T-helper 2 cell treated with Interferon-gamma antibody and Interleukin-4, amounts not matched to agents 100 ng/mL and 5 ng/mL, for 36 hours (primary cell): ENCODE measurements at regions not wholly inside any gene's neighbourhood (a gene's known extent, or its start where the extent isn't known, plus 50 kb on each side); places are given as distances from the start of the nearest gene placed in this dataset.
"Not testable (repeated sequence)": the region's sequence is repeated elsewhere in the genome, so short reads cannot be mapped to it uniquely, and the experiment has no call there.

ENCODE experiments used
- intact Hi-C: fragments of 100-400 bp; cut with micrococcal nuclease; formaldehyde crosslinking; loops from one replicate; pipeline ENCODE4 v1.15.1; 2023

DNA sequence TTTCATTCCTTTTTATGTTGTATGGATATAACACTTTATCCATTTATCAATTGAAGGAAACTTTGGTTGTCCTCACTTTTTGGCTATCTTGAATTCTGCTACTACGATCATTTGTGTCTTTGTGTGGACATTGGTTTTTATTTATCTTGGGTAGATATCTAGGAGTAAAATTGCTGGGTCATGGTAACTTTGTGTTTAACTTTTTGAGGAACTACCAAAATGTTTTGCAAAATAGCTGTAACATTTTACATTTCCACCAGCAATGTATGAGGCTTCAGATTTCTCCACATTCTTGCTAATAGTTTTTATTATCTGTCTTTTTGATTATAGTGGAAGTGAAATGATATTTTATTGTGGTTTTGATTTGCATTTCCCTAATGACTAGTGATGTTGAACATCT is 55.6 kb downstream of the TLNRD1 start:
- intact Hi-C loops = loop anchor here (10.0 kb wide), 1 partner anchor 52 kb away; the partner anchor contains the start of gene TLNRD1

- intact Hi-C loops = no loop called here
Observed at GRCh38 chr15:81060470-81060869, 59.7 kb downstream of the TLNRD1 start.

DNA sequence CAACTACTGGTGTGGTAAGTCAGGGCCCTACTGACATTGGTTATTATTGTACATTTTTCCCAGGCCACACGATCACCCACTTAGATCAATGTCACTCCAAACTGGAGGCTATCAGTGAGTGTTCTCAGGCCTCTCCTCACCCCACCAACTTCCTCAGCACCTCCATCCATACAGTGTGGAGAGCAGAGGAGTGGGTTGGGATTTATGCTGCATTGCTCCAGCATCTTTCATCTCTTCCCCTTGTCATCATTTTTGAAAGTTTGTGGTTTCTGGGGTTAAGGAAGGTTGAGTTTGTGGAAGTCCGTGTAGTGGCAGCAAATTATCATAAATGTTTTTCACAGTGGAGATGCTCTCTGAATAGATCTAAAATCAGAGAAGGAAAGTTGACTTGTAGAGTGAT is 60.2 kb downstream of the TLNRD1 start:
- intact Hi-C loops = no loop called here

DNA sequence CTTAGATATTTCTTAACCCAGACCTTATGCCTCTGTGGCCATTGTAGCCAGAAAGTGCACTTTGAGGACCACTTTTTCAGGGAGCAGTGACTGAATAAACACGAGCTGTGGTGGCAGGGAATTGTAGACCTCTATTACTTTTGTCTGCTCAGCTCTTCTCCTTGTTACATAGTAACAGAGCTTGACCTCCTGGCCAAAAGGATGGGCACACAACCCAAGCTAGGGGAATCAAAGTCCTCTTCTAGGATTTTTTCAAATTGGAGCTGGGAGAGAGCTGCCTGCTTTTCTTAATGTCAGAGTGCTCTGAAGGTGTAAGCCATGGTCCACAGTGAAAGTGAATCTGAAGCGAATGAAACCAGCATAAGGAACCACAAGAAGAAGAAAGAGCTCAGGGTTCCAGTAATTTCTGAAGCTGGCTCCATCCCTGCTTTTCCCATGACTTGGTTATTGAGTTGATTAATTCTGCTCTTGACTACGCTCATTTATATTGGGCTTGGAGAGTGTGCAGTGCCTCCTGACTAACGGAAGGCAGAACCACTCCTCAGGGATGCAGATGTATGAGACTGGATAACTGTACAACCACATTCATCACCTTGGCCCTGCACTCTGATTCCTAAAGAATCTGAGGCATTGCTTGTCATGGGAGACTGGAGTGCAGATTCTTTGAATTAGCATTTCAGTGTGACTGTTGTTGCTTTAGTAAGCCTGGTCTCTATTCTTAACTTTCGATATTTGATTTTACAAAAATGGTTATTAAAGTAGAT is 60.9 kb downstream of the TLNRD1 start:
- intact Hi-C loops = no loop called here

DNA sequence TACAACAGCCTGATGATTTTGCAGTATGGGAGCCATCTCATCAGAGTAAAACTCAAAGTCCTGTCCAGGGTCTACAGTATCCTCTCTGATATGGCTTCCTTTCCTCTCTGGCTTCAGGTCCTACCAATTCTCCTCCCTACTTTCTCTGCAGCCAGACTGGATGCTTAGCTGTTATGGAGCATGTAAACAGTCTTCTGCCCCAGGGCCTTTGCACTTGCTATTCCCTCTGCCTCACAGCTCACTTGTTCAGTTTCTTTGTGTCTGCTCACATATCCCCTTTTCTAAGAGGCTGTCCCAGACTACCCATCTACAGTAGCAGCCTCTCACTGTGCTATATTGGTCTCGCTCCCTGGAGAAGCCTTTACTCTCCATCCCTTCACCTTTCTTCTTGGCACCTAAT is 62.2 kb downstream of the TLNRD1 start:
- intact Hi-C loops = no loop called here

- intact Hi-C loops = no loop called here
Observed at GRCh38 chr15:81064253-81064652, 63.5 kb downstream of the TLNRD1 start.

DNA sequence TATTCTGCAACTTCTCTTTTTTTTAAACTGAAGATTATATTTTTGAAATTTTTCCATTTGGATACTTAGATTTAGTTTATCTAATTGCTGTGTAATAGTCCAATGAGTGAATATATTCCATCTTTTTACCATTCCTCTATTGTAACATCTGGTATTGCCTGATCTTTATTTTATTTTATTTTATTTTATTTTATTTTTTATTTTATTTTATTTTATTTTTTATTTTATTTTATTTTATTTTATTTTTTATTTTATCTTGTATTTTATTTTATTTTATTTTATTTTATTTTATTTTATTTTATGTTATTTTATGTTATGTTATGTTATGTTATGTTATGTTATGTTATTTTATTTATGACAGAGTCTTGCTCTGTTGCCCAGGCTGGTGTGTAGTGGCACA is 66.5 kb upstream of the CFAP161 start:
- intact Hi-C loops = not testable (repeated sequence)

DNA sequence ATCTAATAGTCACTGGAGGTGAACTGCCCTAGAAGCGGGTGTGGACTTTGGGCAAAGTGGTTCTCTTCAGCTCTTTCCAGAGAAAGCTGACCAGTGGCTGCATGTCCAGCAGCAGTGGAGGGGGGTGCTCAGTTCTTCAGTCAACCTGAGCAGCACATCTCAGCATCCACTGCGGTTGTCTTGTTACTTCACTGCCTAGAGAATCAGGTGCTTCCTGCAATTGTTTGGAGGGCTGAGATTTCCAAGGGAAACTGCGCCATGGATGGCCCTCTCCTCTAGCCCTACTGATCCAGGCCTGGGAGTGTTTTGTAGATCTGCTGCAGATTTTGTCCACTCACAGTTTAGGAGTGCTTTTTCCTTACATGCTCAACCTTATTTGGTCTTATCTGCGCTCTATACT is 65.6 kb upstream of the CFAP161 start:
- intact Hi-C loops = no loop called here

DNA sequence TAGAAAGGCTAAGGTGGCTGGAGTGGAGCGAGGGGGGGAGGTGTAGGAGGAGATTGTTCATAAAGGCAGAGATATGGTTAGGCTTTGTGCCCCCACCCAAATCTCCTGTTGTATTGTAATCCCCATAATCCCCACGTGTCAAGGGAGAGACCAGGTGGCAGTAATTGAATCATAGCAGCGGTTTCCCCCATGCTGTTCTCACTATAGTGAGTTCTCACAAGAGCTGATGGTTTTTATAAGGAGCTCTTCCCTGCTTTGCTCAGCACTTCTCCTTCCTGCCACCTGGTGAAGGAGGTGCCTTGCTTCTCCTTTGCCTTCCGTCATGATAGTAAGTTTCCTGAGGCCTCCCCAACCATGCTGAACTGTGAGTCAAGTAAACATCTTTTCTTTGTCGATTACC is 64.7 kb upstream of the CFAP161 start:
- intact Hi-C loops = no loop called here

DNA sequence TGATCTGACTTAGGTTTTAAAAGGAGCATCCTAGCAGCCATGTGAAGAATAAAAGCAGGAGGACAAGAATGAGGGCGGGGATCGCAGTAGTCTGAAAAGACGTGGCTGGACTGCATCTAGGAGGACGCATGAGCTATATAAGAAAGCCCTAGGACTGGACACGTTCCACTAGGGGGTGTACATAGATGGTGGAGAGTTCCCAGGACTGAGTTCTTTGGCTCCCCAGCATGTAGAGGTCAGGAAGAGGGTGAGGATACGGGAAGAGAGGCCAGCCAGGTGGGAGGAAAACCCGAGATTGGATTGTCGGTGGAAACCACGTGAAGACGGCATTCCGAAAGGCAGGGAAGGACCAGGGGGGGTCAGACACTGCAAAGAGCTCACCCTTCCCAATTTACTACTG is 64.2 kb upstream of the CFAP161 start:
- intact Hi-C loops = no loop called here

DNA sequence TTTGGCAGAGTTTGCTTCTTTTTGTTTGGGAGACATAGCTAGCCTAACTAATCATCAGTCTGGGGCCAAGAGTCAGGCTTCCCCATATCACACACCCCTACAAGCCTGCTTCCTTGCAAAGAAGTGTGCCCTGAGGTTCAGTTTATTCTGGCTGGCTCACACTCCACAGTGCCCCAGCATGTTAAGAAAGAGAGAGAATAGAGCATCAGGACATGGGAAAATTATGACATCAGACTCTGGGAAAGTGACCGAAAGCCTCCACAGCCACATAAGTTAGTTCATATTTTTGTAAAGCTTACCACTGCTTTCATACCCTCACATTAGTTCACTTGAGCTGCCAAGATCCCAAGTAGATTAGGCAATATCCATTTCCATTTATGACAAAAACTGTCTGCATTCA is 63.0 kb upstream of the CFAP161 start:
- intact Hi-C loops = no loop called here

- intact Hi-C loops = no loop called here
Observed at GRCh38 chr15:81071705-81072104, 62.4 kb upstream of the CFAP161 start.

DNA sequence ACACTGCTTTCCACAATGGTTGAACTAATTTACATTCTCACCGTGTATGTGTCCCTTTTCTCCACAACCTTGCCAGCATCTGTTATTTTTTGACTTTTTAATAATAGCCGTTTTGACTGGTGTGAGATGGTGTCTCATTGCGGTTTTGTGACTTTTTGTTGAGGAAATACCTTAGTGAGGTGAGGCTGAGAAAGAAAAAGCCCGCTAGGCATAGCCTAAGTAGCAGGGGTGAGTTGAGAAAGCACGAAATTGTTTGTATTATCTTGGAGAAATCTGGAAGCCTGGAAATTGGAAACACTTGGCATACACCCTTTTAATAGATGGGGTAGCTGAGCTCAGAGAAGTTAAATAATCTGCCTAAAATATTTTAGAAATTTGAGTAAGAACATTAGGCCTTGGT is 61.5 kb upstream of the CFAP161 start:
- intact Hi-C loops = no loop called here

DNA sequence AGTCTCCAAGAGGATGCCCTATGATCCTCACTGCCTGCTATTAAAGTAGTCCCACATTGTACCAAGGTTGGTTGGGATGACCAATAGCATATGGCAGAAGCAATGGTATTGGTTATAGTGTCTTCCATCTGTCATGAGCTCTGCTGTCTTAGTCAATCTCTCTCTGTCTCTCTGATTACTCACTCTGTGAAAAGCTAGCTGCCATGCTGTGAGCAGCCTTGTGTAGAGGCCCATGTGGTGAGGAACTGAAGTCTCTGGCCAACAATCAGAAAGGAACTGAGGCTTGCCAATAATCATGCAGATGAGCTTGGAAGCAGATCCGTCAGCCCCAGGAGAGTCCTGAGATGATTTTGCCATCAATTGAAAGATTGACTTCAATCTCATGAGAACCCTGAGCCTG is 60.3 kb upstream of the CFAP161 start:
- intact Hi-C loops = no loop called here

GRCh38 chr15:81074773-81075172 is 59.3 kb upstream of the CFAP161 start:
- intact Hi-C loops = no loop called here

GRCh38 chr15:81075272-81075671 is 58.8 kb upstream of the CFAP161 start:
- intact Hi-C loops = no loop called here

GRCh38 chr15:81080996-81081395 is 53.1 kb upstream of the CFAP161 start:
- intact Hi-C loops = no loop called here

DNA sequence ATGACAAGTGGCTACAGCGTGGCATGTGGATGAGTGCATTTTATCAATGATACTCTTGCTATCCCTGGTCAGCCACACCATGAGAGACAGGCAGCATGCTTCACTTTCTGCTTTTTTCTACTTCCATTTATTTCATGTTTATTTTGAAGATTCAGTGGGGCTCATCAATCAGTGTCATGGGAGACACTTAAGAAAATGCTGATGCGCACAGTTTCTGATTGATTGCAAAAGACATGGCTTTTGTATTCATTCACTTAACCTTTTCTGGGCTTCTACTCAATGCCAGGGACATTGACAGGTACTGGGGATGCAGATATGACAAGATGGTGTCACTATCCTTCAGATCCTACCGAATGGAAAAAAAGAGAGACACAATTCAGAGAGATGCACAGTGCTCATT is 50.9 kb upstream of the CFAP161 start:
- intact Hi-C loops = no loop called here
